SK-N-SH (cell line): ENCODE measurements at regions not wholly inside any gene's neighbourhood (a gene's known extent, or its start where the extent isn't known, plus 50 kb on each side); places are given as distances from the start of the nearest gene placed in this dataset.

Source experiments
- CTCF ChIP-seq: fragments of 200-600 bp; sonication (generic); IDR thresholded peaks from 2 replicates; pipeline ENCODE4 v1.6.1; 2017; ENCODE audit warnings: antibody characterized with exemption, mild to moderate bottlenecking, moderate library complexity
- ELF1 ChIP-seq: IDR thresholded peaks from 2 replicates; pipeline ENCODE4 v1.4.0; 2012
- EP300 ChIP-seq, 2 experiments: IDR thresholded peaks; 2 replicates each; pipeline versions ENCODE4 v1.4.0 to v1.6.1; 2012; ENCODE audit warnings: borderline replicate concordance in 1 of 2, low read depth in 1 of 2, low read length in 1 of 2
- MEF2A ChIP-seq: IDR thresholded peaks from 2 replicates; pipeline ENCODE4 v1.4.0; 2012; ENCODE audit warnings: low read depth, borderline replicate concordance
- MXI1 ChIP-seq: IDR thresholded peaks from 2 replicates; pipeline ENCODE4 v1.6.1; 2012; ENCODE audit warnings: mild to moderate bottlenecking, low read depth, low read length, improper control_type of control experiment
- POLR2AphosphoS5 ChIP-seq: IDR thresholded peaks from 2 replicates; pipeline ENCODE4 v1.6.1; 2012; ENCODE audit warnings: low read depth, low read length
- RAD21 ChIP-seq: IDR thresholded peaks from 2 replicates; pipeline ENCODE4 v1.6.1; 2012; ENCODE audit warnings: mild to moderate bottlenecking, low read length
- USF1 ChIP-seq: IDR thresholded peaks from 2 replicates; pipeline ENCODE4 v1.4.0; 2012; ENCODE audit warnings: low read depth, borderline replicate concordance
- YY1 ChIP-seq: IDR thresholded peaks from 2 replicates; pipeline ENCODE4 v1.4.0; 2012; ENCODE audit warnings: low read depth, mild to moderate bottlenecking
- TF ChIP-seq, protein P1 (sequence below): IDR thresholded peaks from 2 replicates; pipeline ENCODE4 v1.4.0; 2012; ENCODE audit warnings: low read depth, borderline replicate concordance
- TF ChIP-seq, protein P2 (sequence below): IDR thresholded peaks from 2 replicates; pipeline ENCODE4 v1.6.1; 2012; ENCODE audit warnings: mild to moderate bottlenecking, low read depth, low read length, moderate library complexity

GRCh38 chr4:180380733-180381132 lies 1862.5 kb upstream of the TENM3 start:
- TF ChIP-seq CTCF = no peak
- no peak for TF ChIP-seq ELF1
- TF ChIP-seq MXI1 = no peak
- no peak for TF ChIP-seq POLR2AphosphoS5
- TF ChIP-seq YY1 = no peak
- no peak for TF ChIP-seq EP300 (IDR thresholded peaks at IDR 0.05; ENCODE audit: borderline replicate concordance in 1 of 2, low read depth in 1 of 2, low read length in 1 of 2)
- no peak for TF ChIP-seq USF1
- TF ChIP-seq MEF2A = no peak
- TF ChIP-seq, protein P1, sequence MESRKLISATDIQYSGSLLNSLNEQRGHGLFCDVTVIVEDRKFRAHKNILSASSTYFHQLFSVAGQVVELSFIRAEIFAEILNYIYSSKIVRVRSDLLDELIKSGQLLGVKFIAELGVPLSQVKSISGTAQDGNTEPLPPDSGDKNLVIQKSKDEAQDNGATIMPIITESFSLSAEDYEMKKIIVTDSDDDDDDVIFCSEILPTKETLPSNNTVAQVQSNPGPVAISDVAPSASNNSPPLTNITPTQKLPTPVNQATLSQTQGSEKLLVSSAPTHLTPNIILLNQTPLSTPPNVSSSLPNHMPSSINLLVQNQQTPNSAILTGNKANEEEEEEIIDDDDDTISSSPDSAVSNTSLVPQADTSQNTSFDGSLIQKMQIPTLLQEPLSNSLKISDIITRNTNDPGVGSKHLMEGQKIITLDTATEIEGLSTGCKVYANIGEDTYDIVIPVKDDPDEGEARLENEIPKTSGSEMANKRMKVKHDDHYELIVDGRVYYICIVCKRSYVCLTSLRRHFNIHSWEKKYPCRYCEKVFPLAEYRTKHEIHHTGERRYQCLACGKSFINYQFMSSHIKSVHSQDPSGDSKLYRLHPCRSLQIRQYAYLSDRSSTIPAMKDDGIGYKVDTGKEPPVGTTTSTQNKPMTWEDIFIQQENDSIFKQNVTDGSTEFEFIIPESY = no peak
- TF ChIP-seq, protein P2, sequence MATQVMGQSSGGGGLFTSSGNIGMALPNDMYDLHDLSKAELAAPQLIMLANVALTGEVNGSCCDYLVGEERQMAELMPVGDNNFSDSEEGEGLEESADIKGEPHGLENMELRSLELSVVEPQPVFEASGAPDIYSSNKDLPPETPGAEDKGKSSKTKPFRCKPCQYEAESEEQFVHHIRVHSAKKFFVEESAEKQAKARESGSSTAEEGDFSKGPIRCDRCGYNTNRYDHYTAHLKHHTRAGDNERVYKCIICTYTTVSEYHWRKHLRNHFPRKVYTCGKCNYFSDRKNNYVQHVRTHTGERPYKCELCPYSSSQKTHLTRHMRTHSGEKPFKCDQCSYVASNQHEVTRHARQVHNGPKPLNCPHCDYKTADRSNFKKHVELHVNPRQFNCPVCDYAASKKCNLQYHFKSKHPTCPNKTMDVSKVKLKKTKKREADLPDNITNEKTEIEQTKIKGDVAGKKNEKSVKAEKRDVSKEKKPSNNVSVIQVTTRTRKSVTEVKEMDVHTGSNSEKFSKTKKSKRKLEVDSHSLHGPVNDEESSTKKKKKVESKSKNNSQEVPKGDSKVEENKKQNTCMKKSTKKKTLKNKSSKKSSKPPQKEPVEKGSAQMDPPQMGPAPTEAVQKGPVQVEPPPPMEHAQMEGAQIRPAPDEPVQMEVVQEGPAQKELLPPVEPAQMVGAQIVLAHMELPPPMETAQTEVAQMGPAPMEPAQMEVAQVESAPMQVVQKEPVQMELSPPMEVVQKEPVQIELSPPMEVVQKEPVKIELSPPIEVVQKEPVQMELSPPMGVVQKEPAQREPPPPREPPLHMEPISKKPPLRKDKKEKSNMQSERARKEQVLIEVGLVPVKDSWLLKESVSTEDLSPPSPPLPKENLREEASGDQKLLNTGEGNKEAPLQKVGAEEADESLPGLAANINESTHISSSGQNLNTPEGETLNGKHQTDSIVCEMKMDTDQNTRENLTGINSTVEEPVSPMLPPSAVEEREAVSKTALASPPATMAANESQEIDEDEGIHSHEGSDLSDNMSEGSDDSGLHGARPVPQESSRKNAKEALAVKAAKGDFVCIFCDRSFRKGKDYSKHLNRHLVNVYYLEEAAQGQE = no peak
- no peak for TF ChIP-seq RAD21
